Pons (tissue), 1 donor: ENCODE measurements at regions not wholly inside any gene's neighbourhood (a gene's known extent, or its start where the extent isn't known, plus 50 kb on each side); places are given as distances from the start of the nearest gene placed in this dataset.
"Not testable (repeated sequence)": the region's sequence is repeated elsewhere in the genome, so short reads cannot be mapped to it uniquely, and the experiment has no call there.

Experiments used
- DNase-seq: peaks from one replicate; pipeline ENCODE4 v3.0.0-alpha.2; 2016; ENCODE audit warnings: low spot score

DNA sequence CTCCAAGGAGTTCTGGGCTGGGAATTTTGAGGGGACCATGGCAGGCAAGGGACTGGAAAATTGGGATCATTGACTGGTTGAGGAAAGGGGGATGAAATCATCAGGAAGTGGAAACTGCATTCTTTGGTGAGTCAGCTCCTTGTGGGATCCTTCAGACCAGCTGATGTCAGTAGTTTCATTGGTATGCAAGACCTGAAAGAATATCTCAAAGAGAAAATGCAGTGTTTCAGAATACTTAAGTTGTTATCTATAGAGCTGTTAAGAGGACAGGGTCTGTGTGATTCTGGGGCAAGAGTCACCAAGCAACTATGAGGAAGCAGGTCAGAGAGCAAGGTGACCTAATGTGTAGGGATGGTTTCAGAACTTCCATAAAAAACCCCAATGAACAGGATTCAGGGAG is 595.9 kb upstream of the AUTS2 start:
- DNase-seq: no peak

DNA sequence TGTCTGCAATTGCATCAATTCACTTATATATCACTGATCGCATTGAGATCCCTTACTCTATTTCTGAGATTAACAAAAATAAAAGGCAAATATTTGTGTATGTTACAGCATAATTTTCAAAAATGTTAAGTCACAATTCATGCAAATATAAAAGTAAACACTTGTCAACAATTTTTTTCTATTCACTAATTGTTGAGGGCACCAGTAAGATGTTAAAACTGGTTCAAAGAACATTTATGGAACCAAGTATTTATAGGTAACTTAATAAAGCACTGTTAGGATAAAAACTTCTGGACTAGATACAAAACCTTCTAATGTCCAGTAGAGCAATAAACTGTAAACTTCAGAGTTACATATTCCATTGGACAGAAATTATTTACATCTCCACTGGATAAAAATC is 586.1 kb upstream of the AUTS2 start:
- no peak for DNase-seq

DNA sequence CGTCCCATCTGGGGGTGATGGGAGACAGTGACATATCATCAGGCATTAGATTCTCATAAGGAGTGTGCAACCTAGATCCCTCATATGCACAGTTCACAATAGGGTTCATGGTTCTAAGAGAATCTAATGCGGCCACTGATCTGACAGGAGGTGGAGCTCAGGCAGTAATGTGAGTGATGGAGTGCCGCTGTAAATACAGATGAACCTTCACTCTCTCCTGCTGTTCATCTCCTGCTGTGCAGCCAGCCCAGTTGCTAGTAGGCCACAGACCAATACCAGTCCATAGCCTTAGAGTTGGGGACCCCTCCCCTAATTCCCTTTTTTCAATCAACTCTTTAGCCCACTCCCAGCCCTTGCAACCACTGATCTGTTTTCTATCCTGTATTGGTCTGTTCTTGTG is 581.1 kb upstream of the AUTS2 start:
- no peak for DNase-seq

DNA sequence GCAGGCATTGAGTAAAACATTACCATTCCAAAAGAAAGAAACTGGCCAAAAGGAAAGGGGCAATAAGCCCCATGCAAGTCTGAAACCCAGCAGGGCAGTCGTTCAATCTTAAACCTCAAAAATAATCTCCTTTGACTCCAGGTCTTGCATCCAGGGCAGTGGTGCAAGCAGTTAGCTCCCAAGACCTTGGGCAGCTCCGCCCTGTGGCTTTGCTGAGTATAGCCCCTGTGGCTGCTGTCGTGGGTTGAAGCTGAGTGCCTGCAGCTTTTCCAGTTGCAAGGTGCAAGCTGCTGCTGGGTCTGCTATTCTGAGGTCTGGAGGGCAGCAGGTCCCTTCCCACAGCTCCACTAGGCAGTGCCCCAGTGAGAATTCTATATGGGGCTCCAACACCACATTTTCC is 580.1 kb upstream of the AUTS2 start:
- no peak for DNase-seq

DNA sequence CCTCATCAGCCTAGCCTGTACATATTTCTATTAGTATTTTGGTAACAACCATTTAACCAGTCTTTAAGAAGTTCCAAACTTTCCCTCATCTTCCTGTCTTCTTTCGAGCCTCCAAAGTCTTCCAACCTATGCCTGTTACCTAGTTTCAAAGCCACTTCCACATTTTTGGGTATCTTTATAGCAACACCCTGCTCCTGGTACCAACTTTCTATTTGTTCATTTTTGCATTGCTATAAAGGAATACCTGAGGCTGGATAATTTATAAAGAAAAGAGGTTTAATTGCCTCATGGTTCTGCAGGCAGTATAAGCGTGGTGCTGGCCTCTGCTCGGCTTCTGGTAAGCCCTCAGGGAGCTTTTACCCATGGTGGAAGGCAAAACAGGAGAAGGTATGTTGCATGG is 578.8 kb upstream of the AUTS2 start:
- DNase-seq: no peak

DNA sequence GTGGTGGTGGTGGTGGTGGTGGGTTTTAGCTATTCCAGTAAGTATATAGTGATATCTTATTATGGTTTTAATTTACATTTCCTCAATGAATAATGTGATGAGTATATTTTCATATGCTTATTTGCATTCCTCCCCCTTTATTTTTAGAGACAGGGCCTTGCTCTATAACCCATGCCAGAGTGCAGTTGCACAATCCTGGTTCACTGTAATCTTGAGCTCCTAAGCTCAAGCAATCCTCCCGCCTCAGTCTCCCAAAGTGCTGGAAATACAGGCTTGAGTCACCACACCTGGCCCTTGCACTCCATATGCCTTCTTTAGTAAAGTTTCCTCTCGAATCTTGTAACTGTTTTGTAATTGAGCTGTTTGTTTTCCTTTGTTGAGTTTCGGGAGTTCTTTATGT is 577.7 kb upstream of the AUTS2 start:
- no peak for DNase-seq

DNA sequence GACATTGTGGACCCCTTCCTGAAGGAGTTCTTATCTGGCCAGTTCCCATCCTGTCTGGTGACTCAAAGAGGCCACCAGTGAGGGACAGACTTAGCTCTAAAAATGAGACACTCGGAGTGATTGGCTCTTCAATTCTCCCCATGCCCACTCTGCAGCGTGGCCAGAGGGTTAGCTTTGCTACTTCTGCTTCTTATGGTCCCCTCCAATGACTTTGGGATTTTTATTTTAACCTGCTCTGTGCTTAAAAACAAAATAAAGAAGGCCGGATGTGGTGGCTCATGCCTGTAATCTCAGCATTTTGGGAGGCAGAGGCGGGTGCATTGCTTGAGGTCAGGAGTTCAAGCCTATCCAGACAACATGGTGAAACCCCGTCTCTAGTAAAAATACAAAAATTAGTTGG is 573.0 kb upstream of the AUTS2 start:
- no peak for DNase-seq

DNA sequence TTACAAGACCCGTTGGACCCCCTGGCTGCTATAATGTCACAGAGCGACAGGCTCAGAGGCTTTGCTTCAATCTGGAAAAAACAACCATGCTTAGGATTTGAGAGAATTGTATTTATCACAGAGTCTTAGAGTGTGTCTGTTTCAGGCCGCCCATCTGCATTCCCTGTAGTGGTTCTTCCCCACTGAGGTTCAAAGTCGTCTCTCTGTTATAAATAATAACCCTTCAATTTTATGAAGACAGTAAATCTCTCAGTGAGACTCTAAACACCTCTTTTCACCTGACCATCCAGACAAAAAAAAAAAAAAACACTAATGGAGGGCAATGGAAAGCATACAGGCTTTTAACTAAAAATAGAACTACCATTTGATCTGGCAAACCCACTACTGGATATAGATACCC is 565.4 kb upstream of the AUTS2 start:
- no peak for DNase-seq

DNA sequence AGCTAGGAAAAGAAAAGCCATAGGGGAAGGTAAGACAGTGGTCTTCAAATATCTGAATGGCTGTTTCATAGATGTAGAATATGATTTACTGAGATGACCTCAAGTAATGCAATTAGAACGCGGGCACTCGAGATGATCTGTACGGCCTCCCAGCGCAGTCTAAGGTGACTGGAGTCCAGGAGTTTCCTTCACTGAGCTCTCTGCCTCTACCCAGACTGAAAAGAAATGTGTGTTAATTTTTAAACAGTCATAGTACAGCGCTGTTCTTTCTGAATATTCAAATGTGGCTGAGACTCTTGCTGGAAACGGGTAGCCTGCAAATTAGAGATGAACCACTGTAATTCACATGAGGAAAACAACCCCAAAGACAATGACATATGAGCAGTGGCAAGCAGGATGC is 562.4 kb upstream of the AUTS2 start:
- no peak for DNase-seq

DNA sequence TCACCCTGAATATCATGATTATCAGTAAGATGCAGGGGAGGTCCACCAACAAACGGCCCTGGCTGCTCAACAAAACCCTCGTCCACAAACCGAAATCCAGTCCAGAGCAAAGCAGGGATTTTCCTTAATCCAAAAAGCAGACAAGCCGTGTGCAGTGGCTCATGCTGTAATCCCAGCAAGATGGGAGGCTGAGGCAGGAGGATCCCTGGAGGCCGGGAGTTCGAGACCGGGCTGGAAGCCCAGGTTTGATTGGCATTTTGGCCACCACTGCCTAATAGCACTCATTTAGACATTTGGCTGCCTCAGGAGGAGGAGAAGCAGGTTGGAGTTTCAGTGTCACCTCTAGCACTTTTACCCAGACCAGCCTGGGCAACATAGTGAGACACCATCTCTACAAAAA is 562.0 kb upstream of the AUTS2 start:
- no peak for DNase-seq

DNA sequence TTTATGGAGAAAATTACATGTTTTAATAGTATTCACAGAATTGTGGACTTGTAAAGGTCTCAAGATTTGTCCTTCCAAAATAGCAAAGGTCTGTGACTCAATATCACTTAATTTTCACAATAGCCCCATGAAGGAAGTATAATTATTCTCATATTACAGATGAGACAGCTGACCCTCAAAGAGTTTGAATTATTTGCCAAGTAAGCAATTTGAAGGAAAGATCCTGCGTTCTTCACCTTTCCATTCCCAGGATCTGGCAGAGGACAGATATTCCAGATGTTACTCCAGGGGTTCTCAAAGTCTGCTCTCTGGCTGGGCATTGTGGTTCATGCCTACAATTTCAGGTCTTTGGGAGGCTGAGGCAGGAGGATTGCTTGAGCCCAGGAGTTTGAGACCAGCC is 559.4 kb upstream of the AUTS2 start:
- no peak for DNase-seq

DNA sequence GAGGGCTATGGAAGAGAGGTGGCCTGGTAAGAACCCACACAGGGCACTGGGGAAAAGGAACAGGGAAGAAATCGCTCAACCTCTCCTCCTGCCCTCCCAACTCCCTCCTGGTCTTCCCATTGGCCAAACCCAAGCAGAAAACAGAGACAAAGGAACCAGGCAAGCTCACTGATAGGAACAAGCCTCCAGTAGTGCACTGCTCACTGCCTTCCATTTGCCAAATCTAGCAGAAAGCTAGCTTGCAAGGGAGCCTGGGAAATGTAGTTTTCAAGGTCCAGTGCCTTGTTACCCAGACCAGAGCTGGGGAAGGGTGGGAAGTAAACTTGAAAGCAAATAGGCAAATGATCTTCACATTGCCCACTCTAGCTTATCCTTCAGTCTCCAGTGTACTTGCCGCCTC is 556.1 kb upstream of the AUTS2 start:
- no peak for DNase-seq

DNA sequence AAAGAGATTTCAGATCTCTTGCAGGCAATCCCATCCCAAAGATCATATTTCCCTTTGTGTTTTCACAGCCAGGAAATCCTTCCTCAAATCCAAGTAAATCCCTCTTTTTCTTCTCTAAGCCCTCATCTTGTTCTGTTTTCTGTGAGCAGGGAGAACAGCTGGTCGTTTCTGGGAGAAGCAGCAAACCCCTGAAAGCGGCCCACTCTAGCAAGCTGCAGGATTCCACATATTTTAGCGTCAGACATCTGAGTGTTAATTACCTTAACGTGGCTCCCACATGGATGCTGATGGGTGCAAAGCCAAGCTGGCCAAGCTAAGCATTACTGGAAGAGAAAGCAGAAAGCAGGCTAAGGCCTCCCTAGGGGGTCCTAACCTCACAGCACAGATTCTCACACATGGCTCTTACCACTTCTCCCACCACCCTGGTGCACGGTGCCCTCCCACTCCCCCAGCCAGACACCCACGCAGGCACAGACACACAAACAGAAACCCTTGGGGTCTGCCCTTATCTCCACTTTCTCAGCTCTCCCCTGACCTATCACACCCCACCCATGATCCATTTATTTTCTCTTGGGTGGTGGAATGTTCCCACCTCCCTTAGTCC is 551.0 kb upstream of the AUTS2 start:
- no peak for DNase-seq

DNA sequence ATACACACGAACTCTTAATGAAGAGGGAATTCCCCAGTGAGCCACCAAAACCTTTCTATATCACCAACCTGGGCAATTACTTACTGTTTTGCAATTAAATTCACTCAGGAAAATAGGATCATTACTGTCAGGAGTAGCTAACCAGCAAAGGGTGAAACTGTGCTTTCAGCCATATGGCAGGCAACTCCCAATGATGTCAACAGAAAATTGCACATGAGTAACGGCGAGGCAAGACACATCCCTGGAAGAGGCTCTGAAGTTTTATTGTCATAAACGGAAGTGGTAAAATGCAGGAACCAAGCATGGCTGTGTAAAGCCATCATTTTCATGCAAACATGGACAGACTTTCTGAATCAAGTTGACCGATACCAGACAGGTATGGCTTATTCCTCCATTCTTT is 548.9 kb upstream of the AUTS2 start:
- DNase-seq: no peak

DNA sequence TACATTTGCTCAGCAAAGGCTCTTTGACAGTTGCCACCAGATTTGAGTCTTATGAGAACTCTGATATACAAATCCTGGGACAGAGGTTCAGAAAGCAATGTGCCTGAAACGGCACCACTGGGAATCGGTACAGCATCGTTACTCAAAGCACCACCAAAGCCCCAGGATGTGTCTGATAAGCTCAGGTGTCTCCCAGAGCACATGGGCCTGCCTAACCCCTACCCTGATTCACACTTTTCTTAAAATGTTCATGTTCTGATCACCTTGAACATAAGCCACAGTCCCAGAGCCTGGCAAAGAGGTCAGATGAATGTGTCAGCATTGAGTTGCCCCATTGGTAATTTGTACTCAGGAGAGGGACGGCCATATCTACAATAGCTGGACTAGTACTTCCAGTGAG is 545.8 kb upstream of the AUTS2 start:
- DNase-seq: no peak

DNA sequence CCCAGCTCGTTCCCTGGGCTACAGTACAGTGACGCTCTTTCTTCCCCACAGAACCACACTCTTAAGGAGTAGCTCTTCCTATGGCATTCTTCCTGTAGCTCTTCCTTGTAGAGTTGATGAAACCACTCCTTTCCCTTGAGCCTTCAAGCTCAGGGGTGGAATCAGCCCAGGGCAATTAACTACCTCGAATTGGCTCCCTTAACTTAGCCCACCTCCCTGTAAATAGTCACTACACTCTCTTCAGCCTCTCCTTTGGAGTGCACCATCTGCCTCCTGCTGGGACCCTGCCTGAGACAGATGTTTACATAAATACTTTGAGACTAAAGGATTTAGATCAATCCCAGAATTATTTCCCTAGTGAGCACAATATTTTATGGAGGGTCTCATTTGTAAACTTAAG is 537.8 kb upstream of the AUTS2 start:
- no peak for DNase-seq

DNA sequence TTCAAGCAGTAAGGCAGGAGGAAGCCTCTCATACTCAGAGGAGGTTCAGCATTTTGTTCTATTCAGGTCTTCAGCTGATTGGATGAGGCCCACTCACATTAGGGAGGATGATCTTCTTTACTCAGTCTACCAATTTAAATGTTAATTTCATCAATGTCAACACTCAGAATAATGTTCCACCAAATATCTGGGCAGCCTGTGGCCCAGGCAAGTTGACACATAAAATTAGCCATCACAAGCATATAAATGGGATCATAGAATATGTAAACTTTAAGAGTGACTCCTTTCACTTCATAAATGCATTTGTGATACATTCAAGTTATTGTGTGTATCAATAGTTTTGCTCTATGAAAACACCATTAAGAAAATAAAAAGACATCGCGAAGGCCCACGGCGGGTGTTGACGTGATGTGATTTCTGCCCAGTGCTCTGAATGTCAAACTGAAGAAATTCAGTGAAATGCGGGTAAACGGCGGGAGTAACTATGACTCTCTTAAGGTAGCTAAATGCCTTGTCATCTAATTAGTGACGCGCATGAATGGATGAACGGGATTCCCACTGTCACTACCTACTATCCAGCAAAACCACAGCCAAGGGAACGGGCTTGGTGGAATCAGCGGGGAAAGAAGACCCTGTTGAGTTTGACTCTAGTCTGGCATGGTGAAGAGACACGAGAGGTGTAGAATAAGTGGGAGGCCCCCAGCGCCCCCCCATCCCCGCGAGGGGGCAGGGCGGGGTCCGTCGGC is 536.1 kb upstream of the AUTS2 start:
- DNase-seq: no peak

DNA sequence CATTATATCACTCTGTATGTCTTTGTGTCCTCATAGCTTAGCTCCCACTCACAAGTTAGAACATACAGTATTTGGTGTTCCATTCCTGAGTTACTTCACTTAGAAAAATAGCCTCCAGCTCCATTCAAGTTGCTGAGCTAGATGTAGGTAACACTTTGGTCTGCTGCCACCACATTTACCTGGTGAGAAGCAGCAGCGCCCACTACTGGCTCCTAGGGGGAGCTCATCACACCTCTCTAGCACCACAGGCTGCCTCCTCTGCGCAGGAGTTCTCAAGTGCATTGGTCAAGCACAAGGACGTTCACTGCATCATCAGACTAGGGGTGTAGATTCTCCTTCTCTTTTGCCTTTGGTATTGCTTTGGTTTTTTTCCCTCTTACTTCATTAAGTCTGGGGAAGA is 530.9 kb upstream of the AUTS2 start:
- DNase-seq: no peak

DNA sequence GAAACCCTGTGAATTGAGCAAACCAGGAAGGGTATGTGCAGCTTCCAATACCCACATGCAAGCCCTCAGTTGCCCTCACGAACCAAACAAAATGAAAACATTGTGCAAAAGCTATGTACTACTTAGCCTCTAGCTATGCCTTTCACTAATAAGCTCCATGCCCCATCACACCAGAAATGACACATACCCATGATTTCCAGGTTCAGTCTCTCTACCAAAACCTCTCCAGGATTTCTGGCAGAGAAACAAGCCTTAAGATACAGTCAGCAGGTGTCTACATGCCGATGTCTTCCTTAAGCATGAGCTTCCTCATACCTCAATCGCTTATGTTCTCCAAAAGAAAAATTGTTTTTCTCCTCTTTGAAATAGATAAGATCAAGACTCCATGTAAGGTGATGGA is 527.8 kb upstream of the AUTS2 start:
- no peak for DNase-seq

DNA sequence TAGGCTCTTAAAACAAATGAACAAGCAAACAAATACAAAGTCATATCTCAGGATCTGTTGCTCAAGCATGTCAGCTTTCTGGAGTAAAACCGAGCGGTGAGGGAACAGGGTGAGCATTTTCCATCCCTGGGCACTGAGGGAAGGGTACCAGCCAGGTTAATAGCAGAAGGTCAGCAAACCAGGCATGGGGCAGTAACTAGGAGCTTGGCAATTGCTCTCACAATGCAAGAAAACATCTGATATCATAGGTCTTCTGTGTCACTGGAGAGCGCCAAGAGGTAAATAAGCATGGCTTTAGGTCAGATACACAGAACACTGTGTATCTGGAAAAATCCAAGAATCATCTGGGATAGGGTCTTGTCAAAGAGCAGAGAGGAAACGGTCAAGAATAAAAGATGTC is 521.7 kb upstream of the AUTS2 start:
- no peak for DNase-seq

DNA sequence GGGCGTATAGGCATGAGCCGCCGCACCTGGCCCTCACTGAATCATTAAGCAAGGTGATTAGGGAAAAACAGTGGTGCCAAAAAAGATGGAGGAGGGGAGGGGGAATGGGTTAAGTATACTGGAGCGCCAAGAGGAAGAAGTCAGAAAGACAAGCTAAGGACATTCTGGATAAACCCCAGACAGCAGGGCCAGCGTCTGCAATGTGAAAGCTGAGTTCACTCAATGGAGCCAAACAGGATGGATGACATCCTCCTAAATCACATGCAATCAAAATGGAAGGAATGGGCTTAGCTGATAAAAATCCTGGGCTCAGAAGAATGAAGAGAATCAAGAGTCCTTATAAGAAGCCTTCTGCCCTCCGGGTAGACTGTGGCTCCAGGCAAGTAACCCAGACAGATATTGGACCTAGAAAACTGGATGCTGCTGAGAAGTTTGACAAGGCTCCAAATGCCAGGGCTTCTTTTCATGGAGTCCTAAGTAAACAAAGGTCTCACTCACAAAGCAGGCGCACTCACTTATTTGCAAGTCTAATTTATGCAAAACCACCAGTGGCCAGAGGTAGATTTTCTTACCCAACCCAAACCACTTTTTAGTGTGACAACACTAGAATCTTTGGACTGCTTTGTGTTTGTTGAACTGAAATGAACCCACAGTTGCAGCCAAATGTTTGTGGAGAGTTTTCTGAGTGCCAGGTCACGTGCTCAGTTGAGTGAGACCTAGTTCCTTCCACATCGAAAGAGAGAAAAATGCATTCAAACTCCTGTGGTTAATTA is 519.1 kb upstream of the AUTS2 start:
- peak; percentile 83 for DNase-seq

DNA sequence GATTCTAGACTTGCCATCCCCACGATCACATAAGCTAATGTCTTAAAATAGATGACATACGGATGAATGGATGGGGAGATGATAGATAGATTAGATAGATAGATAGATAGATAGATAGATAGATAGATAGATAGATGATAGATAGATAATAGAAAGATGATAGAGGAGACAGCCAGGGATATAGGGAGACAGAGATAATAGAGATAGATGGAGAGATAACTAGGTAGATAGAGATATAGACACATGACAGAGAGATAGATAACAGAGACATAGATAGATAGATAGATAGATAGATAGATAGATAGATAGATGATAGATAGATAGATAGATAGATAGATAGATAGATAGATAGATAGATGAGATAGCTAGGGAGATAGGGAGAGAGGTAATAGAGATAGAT is 511.0 kb upstream of the AUTS2 start:
- not testable (repeated sequence) for DNase-seq

DNA sequence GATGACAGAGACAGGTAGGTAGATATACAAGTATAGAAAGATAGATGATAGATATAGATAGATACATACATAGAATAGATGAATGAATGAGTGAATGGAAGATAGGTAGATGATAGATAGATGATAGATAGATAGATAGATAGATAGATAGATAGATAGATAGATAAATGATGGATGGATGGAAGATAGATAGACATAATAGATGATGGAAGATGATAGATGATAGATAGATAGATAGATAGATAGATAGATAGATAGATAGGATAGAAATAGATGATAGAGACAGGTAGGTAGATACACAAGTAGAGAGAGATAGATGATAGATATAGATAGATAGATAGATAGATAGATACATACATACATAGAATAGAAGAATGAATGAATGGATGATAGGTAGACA is 510.1 kb upstream of the AUTS2 start:
- DNase-seq: no peak

DNA sequence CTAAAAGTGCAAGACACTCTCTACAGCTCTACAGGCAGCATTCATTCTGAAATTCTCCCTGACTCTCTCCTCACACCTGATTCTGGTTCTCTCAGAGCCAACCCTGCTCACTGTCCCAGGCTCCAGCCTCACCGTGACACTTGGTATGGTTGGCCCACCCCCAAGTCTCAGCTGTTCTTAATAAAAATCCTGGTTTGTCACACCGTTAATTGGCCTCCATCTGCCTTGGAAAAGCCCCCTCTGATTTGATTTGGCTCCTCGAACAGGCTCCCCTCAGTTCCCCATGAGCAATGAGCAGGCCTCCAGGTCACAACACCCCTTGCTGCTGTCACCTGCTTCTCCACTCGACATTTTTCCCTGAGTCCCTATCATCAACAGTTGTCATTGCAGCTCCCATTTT is 507.3 kb upstream of the AUTS2 start:
- no peak for DNase-seq
